H1 (cell line): ENCODE measurements at regions not wholly inside any gene's neighbourhood (a gene's known extent, or its start where the extent isn't known, plus 50 kb on each side); places are given as distances from the start of the nearest gene placed in this dataset.

Experiments
- BACH1 ChIP-seq: IDR thresholded peaks from 2 replicates; pipeline ENCODE4 v1.6.1; 2012; ENCODE audit warnings: low read length, improper control_type of control experiment
- EZH2 ChIP-seq: fragments of 200-600 bp; sonication (generic); IDR thresholded peaks from 2 replicates; pipeline ENCODE4 v1.7.1; 2012; ENCODE audit warnings: low read depth, mild to moderate bottlenecking, moderate library complexity, low read length, inconsistent platforms; ENCODE audit not compliant: severe bottlenecking
- MAFK ChIP-seq: IDR thresholded peaks from 2 replicates; pipeline ENCODE4 v1.6.1; 2012; ENCODE audit warnings: low read depth, mild to moderate bottlenecking, improper control_type of control experiment, low read length
- POLR2A ChIP-seq, 2 experiments: IDR thresholded peaks; 1 replicate in 1 of 2; 2 replicates in 1 of 2; pipeline ENCODE4 v1.6.1; 2011; ENCODE audit warnings: low read depth in 2 of 2, low read length in 2 of 2, mild to moderate bottlenecking in 2 of 2; ENCODE audit errors: control extremely low read depth in 1 of 2

DNA sequence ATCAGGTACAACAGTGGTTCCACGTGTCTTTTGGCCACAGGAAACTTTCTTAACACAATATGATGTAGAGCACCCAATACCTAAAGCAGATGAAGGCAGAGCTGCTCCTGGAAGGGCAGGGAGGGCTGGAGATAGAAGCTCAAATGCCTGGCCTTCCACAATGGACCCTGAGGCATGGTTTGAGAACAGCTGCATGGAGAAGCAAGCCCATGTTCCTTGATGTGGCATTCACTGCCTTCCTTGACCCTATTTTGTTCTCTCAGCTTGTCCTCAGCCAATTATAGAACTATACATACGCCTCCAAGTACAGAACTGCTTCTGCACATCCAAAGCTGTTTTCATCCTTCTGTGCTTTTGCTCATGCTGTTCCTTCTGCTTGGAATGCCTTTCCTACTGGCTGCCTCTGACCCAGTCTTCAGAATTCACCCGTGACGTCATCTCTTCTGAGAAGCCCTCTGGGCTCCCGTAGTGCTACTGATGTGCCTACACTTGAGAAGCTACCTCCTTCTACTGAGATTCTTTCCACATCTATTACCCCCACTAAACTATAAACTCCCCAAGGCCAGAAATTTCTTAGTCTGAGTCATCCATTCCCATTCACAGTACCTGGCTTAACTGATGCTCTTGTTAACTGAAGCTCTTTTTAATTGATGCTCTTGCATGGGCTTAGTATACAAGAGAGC lies 69.9 kb downstream of the CHRNA1 start (continued):
- TF ChIP-seq MAFK (no peak), BACH1 (no peak), POLR2A (IDR thresholded peaks at IDR 0.05; ENCODE audit: control extremely low read depth in 1 of 2, low read depth in 2 of 2, low read length in 2 of 2) (no peak), EZH2 (no peak)
- TF ChIP-seq, all 59 proteins: peak for 0
